ENCODE measurements at regions not wholly inside any gene's neighbourhood (a gene's known extent, or its start where the extent isn't known, plus 50 kb on each side); places are given as distances from the start of the nearest gene placed in this dataset.
"Not testable (repeated sequence)": the region's sequence is repeated elsewhere in the genome, so short reads cannot be mapped to it uniquely, and the experiment has no call there.

GRCh38 chr3:145637105-145637504 is 523.9 kb downstream of the PLOD2 start:
- no peak for DNase-seq

DNA sequence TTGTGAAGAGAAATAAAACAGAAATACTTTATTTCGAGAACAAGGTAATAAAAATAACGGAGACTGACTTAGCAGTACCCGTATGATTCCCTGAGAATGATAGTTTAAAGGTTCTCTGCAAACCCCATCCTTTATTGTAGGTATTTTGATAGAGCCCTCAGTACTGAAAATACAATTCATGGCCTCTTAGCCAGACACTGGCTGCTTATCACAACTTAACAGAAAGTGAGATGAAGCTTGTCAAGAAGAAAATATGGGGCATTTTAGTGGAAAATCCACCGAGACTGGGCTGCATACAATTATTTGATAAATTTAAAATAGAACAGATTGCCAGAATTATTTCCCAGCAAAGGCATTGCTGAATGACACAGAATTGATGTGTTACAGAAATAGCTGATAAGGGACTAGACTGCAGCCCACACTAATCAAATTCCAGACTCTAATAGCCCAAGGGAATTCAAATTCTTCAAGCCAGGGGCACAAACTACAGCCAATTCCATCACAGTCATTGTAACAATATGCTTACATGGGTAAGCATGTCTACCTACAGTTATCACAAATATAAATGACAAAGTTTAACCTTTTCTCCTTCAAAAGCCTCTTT is 521.9 kb downstream of the PLOD2 start:
- no peak for DNase-seq

- no peak for DNase-seq
These were observed 521.1 kb downstream of the PLOD2 start for GRCh38 chr3:145639875-145640274.

DNA sequence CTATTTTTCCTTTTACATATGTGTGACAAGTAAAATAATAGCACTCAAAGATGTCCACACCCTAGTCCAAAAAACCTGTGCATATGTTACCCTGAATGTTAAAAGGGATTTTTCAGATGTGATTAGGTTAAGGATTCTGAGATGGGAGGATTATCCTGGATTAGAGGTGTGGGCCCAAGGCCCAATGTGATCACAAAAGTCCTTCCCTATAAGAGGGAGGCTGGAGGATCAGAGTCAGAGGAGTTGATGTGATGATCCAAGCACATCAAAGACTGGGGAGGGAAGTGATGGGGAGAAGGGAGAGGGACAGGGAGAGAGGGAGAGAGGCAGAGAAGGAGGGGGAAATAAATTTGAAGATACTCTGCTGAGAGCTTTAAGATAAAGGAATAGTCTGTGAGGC is 512.6 kb downstream of the PLOD2 start:
- DNase-seq, result no peak

DNA sequence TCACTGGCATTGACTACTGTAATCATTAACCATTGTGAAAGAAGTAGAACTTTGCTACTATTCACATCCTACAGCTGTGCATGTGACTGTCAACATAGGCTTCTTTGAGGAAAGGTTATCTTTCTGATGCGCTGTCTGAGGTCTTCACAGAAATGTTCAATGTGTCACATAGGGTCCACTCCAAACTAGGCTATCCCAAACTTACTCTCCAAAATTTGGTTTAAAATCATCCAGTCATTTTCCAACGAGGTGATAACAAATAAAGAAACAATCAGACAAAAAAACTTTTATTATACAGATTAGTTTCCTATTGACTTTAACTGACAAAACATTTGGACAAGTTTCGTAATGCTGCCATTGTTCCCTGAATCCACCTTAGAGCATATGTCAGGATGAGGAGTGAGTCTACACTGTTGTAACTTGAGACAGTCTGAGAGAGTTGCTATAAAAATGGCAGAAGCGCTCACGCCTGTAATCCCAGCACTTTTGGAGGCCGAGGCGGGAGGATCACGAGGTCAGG is 511.6 kb downstream of the PLOD2 start:
- no peak for DNase-seq

GRCh38 chr3:145650170-145650569 is 510.8 kb downstream of the PLOD2 start:
- no peak for DNase-seq

DNA sequence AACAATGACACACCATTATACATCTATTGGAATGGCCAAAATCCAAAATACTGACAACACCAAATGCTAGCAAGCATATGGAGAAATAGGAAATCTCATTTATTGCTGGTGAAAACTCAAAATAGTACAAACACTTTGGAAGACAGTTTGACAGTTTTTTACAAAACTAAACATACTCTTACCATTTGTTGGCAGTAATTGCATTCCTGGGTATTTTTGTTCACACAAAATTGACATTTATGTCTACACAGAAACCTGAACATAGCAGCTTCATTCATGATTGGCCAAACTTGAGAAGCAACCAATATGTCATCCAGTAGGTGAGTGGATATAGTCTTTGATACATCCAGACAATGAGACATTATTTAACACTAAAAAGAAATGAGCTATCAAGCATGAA is 489.9 kb downstream of the PLOD2 start:
- no peak for DNase-seq

DNA sequence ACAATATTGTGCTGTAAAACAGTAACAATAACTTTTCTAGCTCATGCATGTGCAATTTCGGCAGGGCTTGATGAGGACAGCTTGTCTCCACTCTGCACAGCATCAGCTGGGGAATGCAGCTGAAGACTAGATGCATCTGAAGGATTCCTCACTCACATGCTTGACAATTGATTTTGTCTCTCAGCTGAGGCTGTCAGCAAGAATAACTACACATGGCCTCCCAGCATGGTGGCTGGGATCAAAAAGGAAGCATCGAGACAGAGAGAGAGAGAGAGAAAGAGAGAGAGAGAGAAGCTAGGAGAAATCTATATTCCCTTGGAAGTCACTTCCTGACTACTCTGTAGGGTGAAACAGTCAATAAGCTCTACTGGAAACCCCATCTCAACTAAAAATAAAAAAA is 487.1 kb downstream of the PLOD2 start:
- DNase-seq, result no peak

- peak; percentile 52 for DNase-seq
These were observed 482.6 kb downstream of the PLOD2 start for GRCh38 chr3:145678401-145678800.

- no peak for DNase-seq
These were observed 479.8 kb downstream of the PLOD2 start for GRCh38 chr3:145681181-145681580.

DNA sequence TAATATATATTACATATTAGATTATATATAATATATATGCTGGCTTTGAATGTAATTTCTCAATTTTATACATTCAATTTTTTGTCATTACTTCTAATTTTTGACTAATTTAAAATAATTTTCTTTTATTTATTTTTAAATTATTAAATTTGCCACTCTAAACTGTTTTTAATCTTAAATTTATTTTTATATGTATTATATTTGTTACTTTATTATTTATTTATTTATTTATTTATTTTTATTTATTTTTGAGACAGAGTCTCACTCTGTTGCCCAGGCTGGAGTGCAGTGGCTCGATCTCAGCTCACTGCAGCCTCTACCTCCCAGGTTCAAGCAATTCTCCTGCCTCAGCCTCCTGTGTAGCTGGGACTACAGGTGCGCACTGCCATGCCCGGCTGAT is 473.0 kb downstream of the PLOD2 start:
- DNase-seq, result not testable (repeated sequence)

DNA sequence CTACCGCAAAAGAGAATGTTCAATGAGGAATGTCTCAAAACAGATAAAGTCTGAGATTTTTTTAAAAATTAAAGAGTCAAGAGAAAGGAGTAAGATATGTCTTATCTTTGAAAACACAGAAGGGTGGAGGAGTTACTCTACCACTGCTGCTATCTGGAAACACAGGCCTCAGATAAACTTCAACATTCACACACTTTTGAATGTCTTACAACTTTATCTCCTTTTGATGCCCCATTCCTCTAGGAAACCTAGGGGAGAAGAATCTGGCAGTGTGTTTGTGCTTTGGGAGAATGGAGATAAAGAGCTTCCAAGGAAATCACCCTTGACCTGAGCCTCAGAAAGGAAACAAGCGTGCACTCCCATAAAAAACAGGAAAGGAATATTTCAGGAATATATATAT is 468.2 kb downstream of the PLOD2 start:
- no peak for DNase-seq

DNA sequence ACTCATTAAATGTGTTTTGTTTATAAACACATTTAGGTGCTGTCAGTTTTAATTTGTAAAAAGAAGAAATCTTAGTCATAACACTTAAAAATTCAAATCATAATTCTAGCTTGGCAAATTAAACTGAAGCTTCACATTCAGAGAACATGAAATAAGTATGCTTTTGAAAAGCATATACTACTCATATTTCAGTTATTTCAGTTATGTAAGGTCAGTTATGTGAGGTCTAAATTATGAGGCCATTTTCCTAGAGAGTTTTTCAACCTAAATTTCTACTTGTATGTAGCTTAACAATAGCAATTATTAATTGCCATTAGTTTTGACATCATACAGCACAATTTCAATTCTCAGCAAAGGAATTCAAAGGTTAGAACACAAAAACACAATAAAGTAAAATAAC is 465.0 kb downstream of the PLOD2 start:
- no peak for DNase-seq

- no peak for DNase-seq
These were observed 462.7 kb downstream of the PLOD2 start for GRCh38 chr3:145698250-145698649.

GRCh38 chr3:145698749-145699148 is 462.2 kb downstream of the PLOD2 start:
- no peak for DNase-seq

DNA sequence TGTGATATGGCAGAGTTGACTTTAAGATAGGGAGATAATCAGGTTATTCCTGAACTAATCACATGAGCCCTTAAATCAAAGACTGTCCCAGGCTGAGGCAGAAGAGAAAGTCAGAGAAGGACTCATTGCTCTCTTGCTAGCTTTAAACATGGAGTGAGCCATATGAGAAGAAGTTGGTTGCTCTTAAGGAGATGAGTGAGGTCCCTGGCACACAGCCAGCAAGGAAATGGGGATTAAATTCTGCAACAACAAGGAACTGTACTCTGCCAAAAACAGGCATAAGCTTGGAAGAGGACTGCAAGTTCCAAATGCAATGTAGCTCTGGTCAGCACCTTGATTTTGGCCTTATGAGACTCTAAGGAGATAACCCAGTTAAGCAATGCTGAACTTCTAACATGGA is 457.0 kb downstream of the PLOD2 start:
- DNase-seq, result peak; percentile 37

- DNase-seq, result not testable (repeated sequence)
These were observed 451.2 kb downstream of the PLOD2 start for GRCh38 chr3:145709779-145710178.

- DNase-seq, result peak; percentile 85
These were observed 444.5 kb downstream of the PLOD2 start for GRCh38 chr3:145716519-145716918.

- DNase-seq, result no peak
These were observed 441.9 kb downstream of the PLOD2 start for GRCh38 chr3:145719114-145719513.

- no peak for DNase-seq
These were observed 439.6 kb downstream of the PLOD2 start for GRCh38 chr3:145721273-145721805.

GRCh38 chr3:145721815-145722214 is 439.2 kb downstream of the PLOD2 start:
- no peak for DNase-seq

GRCh38 chr3:145727476-145727875 is 433.5 kb downstream of the PLOD2 start:
- DNase-seq, result no peak

GRCh38 chr3:145735631-145736030 is 425.4 kb downstream of the PLOD2 start:
- DNase-seq, result no peak

- DNase-seq, result no peak
These were observed 423.0 kb downstream of the PLOD2 start for GRCh38 chr3:145737952-145738351.

DNA sequence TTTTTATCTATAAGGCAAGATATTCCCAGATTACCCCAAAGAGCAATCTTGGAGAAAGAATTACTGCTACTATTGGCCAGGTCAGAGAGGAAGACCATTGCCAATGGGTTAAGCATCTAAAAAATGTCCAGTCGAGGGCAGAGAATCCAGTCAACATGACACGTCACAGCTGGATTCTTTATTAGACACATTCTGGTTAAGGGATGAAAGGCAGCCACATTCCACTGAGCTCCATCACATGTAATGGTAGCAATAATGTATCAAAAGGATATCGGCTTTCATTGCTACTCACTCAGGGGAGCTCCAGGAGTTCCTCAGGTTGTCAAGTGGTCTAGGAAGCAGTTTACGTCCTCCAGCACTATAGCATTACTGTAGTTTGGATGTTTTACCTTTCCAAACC is 421.1 kb downstream of the PLOD2 start:
- peak; percentile 56 for DNase-seq

All from fibroblast of skin of abdomen (primary cell).